MM.1S (cell line): ENCODE measurements at regions not wholly inside any gene's neighbourhood (a gene's known extent, or its start where the extent isn't known, plus 50 kb on each side); places are given as distances from the start of the nearest gene placed in this dataset.

Source experiments
- EZH2 ChIP-seq: fragments of 300-600 bp; sonication (generic); optimal IDR thresholded peaks from 2 replicates; pipeline ENCODE3; 2017; ENCODE audit warnings: low read depth, mild to moderate bottlenecking, antibody characterized with exemption, low read length, mixed read lengths
- EZH2phosphoT487 ChIP-seq: fragments of 300-600 bp; sonication (generic); IDR thresholded peaks from 2 replicates; pipeline ENCODE4 v1.6.1; 2018; ENCODE audit warnings: antibody characterized with exemption, low read length
- TF ChIP-seq, protein P1 (sequence below): fragments of 300-600 bp; sonication (generic); IDR thresholded peaks from 2 replicates; pipeline ENCODE4 v1.5.1; 2016; ENCODE audit warnings: antibody characterized with exemption, low read length, mixed read lengths

DNA sequence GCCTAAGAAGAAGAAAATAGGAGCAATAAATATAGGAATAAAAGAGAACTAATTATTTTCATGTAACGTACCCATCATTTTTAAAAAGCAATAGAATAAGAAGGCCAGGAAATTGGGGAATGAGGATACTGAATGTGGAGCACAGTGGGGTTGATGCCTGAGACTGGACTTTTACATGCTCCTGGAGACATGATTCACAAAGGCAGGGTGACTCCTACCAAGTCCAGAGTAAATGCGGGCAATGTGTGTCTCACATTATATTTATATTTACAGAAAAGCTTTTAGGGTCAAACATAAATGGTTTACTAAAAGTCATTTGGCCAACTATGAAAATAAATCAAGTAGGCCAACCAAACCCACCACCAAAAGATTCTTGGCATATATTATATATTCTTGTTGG lies 87.9 kb upstream of the COL5A2 start:
- TF ChIP-seq, protein P1, sequence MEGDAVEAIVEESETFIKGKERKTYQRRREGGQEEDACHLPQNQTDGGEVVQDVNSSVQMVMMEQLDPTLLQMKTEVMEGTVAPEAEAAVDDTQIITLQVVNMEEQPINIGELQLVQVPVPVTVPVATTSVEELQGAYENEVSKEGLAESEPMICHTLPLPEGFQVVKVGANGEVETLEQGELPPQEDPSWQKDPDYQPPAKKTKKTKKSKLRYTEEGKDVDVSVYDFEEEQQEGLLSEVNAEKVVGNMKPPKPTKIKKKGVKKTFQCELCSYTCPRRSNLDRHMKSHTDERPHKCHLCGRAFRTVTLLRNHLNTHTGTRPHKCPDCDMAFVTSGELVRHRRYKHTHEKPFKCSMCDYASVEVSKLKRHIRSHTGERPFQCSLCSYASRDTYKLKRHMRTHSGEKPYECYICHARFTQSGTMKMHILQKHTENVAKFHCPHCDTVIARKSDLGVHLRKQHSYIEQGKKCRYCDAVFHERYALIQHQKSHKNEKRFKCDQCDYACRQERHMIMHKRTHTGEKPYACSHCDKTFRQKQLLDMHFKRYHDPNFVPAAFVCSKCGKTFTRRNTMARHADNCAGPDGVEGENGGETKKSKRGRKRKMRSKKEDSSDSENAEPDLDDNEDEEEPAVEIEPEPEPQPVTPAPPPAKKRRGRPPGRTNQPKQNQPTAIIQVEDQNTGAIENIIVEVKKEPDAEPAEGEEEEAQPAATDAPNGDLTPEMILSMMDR, result no peak
- TF ChIP-seq EZH2 (no peak), EZH2phosphoT487 (no peak)
